ENCODE measurements at regions not wholly inside any gene's neighbourhood (a gene's known extent, or its start where the extent isn't known, plus 50 kb on each side); places are given as distances from the start of the nearest gene placed in this dataset.

GRCh38 chr2:173806761-173807160 lies 158.4 kb downstream of the SP3 start:
- H3K4me1 ChIP-seq (ENCODE audit: insufficient read depth, low read length, poor library complexity, severe bottlenecking) = no peaks in the 10 kb centered on the region
- no peaks in the 10 kb centered on the region for H4K20me1 ChIP-seq (ENCODE audit: insufficient read depth, low read length, poor library complexity, severe bottlenecking)
- H3K27me3 ChIP-seq (ENCODE audit: insufficient read depth, low read length, poor library complexity, severe bottlenecking) = no peaks in the 10 kb centered on the region
- H3K9me2 ChIP-seq (replicated peaks; ENCODE audit: low read depth, low read length) = no peaks in the 10 kb centered on the region
- no peaks in the 10 kb centered on the region for H3K79me2 ChIP-seq (ENCODE audit: insufficient read depth, low read length)
- H2AFZ ChIP-seq (ENCODE audit: low read length) = no peak overlapping the region
- H3K36me3 ChIP-seq (ENCODE audit: insufficient read depth, low read length) = no peaks in the 10 kb centered on the region
- no peak overlapping the region for H3K4me2 ChIP-seq (ENCODE audit: low read depth, low read length, poor library complexity, severe bottlenecking)
- no peak overlapping the region for H3K4me3 ChIP-seq (ENCODE audit: low read length, poor library complexity, severe bottlenecking)
- H3K9me3 ChIP-seq (ENCODE audit: insufficient read depth, low read depth, low read length) = no peaks in the 10 kb centered on the region
- TF ChIP-seq, protein P1, sequence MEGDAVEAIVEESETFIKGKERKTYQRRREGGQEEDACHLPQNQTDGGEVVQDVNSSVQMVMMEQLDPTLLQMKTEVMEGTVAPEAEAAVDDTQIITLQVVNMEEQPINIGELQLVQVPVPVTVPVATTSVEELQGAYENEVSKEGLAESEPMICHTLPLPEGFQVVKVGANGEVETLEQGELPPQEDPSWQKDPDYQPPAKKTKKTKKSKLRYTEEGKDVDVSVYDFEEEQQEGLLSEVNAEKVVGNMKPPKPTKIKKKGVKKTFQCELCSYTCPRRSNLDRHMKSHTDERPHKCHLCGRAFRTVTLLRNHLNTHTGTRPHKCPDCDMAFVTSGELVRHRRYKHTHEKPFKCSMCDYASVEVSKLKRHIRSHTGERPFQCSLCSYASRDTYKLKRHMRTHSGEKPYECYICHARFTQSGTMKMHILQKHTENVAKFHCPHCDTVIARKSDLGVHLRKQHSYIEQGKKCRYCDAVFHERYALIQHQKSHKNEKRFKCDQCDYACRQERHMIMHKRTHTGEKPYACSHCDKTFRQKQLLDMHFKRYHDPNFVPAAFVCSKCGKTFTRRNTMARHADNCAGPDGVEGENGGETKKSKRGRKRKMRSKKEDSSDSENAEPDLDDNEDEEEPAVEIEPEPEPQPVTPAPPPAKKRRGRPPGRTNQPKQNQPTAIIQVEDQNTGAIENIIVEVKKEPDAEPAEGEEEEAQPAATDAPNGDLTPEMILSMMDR (conservative IDR thresholded peaks at IDR 0.05; ENCODE audit: low read length) = no peak
- no peak for TF ChIP-seq EZH2phosphoT487 (IDR thresholded peaks at IDR 0.05; ENCODE audit: borderline replicate concordance)
- no peak overlapping the region for H3K9ac ChIP-seq (ENCODE audit: low read depth, low read length, poor library complexity, severe bottlenecking)
- no peaks in the 10 kb centered on the region for H3F3A ChIP-seq (ENCODE audit: low read depth)

GRCh38 chr2:173808718-173809117 lies 156.5 kb downstream of the SP3 start:
- no peaks in the 10 kb centered on the region for H4K20me1 ChIP-seq (ENCODE audit: insufficient read depth, low read length, poor library complexity, severe bottlenecking)
- H3F3A ChIP-seq (ENCODE audit: low read depth) = no peaks in the 10 kb centered on the region
- TF ChIP-seq, protein P1 (conservative IDR thresholded peaks at IDR 0.05; ENCODE audit: low read length) = no peak
- no peak for TF ChIP-seq EZH2phosphoT487 (IDR thresholded peaks at IDR 0.05; ENCODE audit: borderline replicate concordance)
- no peaks in the 10 kb centered on the region for H3K9me2 ChIP-seq (replicated peaks; ENCODE audit: low read depth, low read length)
- H3K9me3 ChIP-seq (ENCODE audit: insufficient read depth, low read depth, low read length) = no peaks in the 10 kb centered on the region
- no peaks in the 10 kb centered on the region for H3K27me3 ChIP-seq (ENCODE audit: insufficient read depth, low read length, poor library complexity, severe bottlenecking)
- no peak overlapping the region for H3K9ac ChIP-seq (ENCODE audit: low read depth, low read length, poor library complexity, severe bottlenecking)
- no peak overlapping the region for H2AFZ ChIP-seq (ENCODE audit: low read length)
- no peak overlapping the region for H3K4me2 ChIP-seq (ENCODE audit: low read depth, low read length, poor library complexity, severe bottlenecking)
- no peak overlapping the region for H3K4me3 ChIP-seq (ENCODE audit: low read length, poor library complexity, severe bottlenecking)
- H3K4me1 ChIP-seq (ENCODE audit: insufficient read depth, low read length, poor library complexity, severe bottlenecking) = no peaks in the 10 kb centered on the region
- H3K36me3 ChIP-seq (ENCODE audit: insufficient read depth, low read length) = no peaks in the 10 kb centered on the region
- no peaks in the 10 kb centered on the region for H3K79me2 ChIP-seq (ENCODE audit: insufficient read depth, low read length)

DNA sequence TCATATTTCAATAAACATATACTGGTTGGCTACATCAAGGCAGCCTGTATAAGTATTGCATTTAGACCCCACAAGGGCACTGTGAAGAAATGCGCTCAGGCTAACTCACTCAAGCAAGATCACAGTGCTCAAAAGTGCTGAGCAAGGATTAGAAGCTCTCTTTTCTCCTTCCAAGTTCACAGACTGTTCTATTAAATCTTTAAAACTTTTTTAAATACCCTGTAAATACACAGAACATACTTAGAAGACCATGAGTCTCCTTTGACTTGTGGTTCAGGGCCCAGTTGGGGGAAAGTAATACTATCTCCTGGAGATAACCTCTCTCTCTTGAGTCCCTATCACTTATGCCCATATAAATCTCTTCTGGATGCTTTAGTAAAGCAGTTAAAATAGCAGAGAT lies 152.9 kb downstream of the SP3 start:
- H3K4me1 ChIP-seq (ENCODE audit: insufficient read depth, low read length, poor library complexity, severe bottlenecking) = no peaks in the 10 kb centered on the region
- TF ChIP-seq EZH2phosphoT487 (IDR thresholded peaks at IDR 0.05; ENCODE audit: borderline replicate concordance) = no peak
- TF ChIP-seq, protein P1 (conservative IDR thresholded peaks at IDR 0.05; ENCODE audit: low read length) = no peak
- H3K4me2 ChIP-seq (ENCODE audit: low read depth, low read length, poor library complexity, severe bottlenecking) = no peak overlapping the region
- H3K9me3 ChIP-seq (ENCODE audit: insufficient read depth, low read depth, low read length) = no peaks in the 10 kb centered on the region
- no peaks in the 10 kb centered on the region for H3K36me3 ChIP-seq (ENCODE audit: insufficient read depth, low read length)
- H2AFZ ChIP-seq (ENCODE audit: low read length) = no peak overlapping the region
- H3K27me3 ChIP-seq (ENCODE audit: insufficient read depth, low read length, poor library complexity, severe bottlenecking) = no peaks in the 10 kb centered on the region
- no peaks in the 10 kb centered on the region for H4K20me1 ChIP-seq (ENCODE audit: insufficient read depth, low read length, poor library complexity, severe bottlenecking)
- H3K79me2 ChIP-seq (ENCODE audit: insufficient read depth, low read length) = no peaks in the 10 kb centered on the region
- no peak overlapping the region for H3K9ac ChIP-seq (ENCODE audit: low read depth, low read length, poor library complexity, severe bottlenecking)
- H3K9me2 ChIP-seq (replicated peaks; ENCODE audit: low read depth, low read length) = no peaks in the 10 kb centered on the region
- no peak overlapping the region for H3K4me3 ChIP-seq (ENCODE audit: low read length, poor library complexity, severe bottlenecking)
- H3F3A ChIP-seq (ENCODE audit: low read depth) = no peaks in the 10 kb centered on the region
